ENCODE measurements at regions not wholly inside any gene's neighbourhood (a gene's known extent, or its start where the extent isn't known, plus 50 kb on each side); places are given as distances from the start of the nearest gene placed in this dataset.
"Not testable (repeated sequence)": the region's sequence is repeated elsewhere in the genome, so short reads cannot be mapped to it uniquely, and the experiment has no call there.

- ATAC-seq = no peak
- no peak for DNase-seq
- Mint-ChIP-seq H3K4me1 (peaks cover 0 to 6% (median 0%) of the 10 kb centered on the region in 4 donors), H3K36me3 (no peaks in the 10 kb centered on the region), H3K9me3 (peaks cover 0 to 9% (median 0%) of the 10 kb centered on the region in 9 donors), H3K27ac (no peak overlapping the region), H3K27me3 (peaks cover 6 to 36% (median 15%) of the 10 kb centered on the region in 5 donors), H3K4me3 (no peak overlapping the region)
- POLR2A ChIA-PET = no interaction called here
These were observed 55.7 kb upstream of the HABP2 start for GRCh38 chr10:113497198-113497597.

DNA sequence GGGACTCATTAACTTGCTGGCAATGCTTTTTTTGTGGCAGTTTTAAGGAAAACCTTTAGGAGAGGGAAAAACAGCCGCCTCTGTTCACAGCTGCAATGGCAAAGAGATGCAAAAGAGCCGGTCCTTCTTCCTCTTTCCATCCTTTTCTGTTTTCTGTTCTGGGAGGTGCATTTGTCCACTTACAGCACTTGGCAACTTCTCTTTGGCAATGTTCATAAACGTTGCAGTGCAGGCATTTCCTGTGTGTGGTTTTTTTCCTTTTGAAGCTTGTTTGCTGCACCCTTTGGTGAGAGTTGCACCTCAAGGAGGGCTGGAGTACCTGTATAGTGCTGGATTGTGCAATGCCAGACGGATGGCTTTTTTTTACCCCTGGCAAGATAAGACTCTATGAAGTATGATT is 53.9 kb upstream of the HABP2 start:
- DNase-seq (no peak), ATAC-seq (no peak)
- Mint-ChIP-seq H3K36me3 (no peaks in the 10 kb centered on the region), H3K27me3 (peaks cover 8 to 37% (median 13%) of the 10 kb centered on the region in 5 donors), H3K9me3 (peaks cover 0 to 9% (median 0%) of the 10 kb centered on the region in 9 donors), H3K27ac (no peak overlapping the region), H3K4me3 (no peak overlapping the region), H3K4me1 (peaks cover 0 to 6% (median 0%) of the 10 kb centered on the region in 4 donors)
- POLR2A ChIA-PET = no interaction called here

GRCh38 chr10:113499806-113500205 is 53.0 kb upstream of the HABP2 start:
- Mint-ChIP-seq H3K27ac (peak overlapping the region in 1 of 10 donors; percentile 14), H3K27me3 (peaks cover 8 to 45% (median 15%) of the 10 kb centered on the region in 5 donors), H3K9me3 (peaks cover 0 to 9% (median 0%) of the 10 kb centered on the region in 9 donors), H3K4me1 (peaks cover 0 to 6% (median 0%) of the 10 kb centered on the region in 4 donors), H3K36me3 (no peaks in the 10 kb centered on the region), H3K4me3 (no peak overlapping the region)
- POLR2A ChIA-PET = no interaction called here
- ATAC-seq = no peak
- no peak for DNase-seq

GRCh38 chr10:113501031-113501430 is 51.8 kb upstream of the HABP2 start:
- ATAC-seq, H3K36me3 Mint-ChIP-seq, H3K9me3 Mint-ChIP-seq, H3K4me3 Mint-ChIP-seq, POLR2A ChIA-PET, DNase-seq, H3K4me1 Mint-ChIP-seq, H3K27ac Mint-ChIP-seq: not testable (repeated sequence)
- peaks cover 4 to 42% (median 10%) of the 10 kb centered on the region in 5 donors for H3K27me3 Mint-ChIP-seq

Data from naive thymus-derived CD8-positive, alpha-beta T cell (primary cell).